T1000 (cell line): ENCODE measurements at regions not wholly inside any gene's neighbourhood (a gene's known extent, or its start where the extent isn't known, plus 50 kb on each side); places are given as distances from the start of the nearest gene placed in this dataset.
"Not testable (repeated sequence)": the region's sequence is repeated elsewhere in the genome, so short reads cannot be mapped to it uniquely, and the experiment has no call there.

Experiments
- DNase-seq: peaks from one replicate; lab custom pipeline; 2025; ENCODE audit warnings: mixed read lengths; lab: John Stamatoyannopoulos, UW

DNA sequence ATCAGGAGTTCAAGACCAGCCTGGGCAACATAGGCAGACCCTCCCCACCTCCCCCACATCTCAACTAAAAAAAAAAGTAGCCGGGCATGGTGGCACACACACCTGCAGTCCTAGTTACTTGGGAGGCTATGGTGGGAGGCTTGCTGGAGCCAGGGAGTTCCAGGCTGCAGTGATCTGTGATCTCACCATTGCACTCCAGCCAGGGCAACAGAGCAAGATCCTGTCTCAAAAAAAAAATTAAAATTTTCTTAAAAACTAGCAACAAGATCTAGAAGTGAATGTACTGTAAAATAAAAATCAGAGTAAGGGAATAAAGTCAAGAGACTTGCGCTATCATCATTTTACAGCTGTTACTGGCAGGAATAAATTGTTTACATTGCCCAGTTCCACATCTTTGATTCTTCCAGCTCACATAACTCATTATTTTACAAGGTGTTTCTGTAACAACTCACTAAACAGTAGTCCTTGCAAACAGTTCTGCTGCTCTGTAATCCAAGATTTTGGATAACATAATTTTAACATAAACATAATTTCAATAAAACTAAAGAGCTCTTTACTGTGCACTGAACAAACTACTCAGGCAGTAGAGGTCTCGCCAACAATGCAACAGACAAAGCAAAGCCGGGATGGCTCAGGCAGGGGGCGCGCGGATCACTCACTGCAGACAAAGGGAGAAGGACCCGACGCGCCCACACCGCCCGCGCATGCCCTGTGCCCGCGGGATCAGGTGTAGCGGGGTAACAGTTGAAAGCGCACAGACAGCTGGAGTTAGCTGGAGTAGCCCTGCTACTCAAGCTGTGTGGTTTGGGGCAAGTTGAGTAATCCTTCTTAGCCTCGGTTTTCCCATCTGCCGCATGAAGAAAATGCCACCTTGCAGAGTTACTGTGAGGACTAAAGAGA lies 73.3 kb upstream of the NFE2L3 start:
- no peak for DNase-seq

DNA sequence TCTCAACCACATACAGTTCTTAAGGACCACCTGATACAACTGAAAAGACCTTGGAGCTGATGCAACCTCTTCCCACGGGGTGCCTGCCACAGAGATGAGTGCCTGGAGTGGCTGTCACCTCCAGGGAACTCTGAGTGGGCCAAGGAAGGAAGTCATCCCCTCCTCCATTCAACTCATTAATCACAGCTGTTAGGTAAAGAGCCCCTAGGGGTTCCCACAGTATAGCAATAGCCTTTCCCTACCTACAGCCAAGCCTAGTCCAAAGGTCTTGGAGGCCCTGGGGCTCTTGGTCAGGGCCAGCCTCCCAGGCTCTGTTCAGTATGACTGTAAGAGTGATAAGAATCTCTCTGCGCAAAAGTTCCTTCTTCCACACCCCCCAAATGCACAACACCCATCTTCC lies 70.4 kb upstream of the NFE2L3 start:
- DNase-seq: no peak

- no peak for DNase-seq
These were observed 68.9 kb upstream of the NFE2L3 start for GRCh38 chr7:26083113-26083512.

DNA sequence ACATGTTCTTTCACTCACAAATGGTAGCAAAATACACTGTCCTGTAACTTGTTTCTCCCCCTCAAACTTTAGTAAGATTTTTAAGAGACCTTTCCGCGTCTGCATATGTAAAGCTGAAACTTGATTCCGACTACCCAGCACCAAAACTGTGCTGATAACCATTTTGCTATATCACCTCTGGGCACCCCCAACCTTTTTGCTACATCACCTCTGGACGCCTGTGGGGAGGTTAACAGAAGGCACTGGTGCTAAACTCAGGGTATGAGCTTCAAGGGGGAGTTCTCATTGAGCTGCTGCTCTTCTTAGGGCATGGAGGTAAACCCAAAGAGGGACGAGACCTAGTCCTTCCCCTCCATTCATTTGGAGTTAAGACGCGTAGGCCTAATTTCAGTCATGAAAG lies 67.6 kb upstream of the NFE2L3 start:
- no peak for DNase-seq

- no peak for DNase-seq
These were observed 66.2 kb upstream of the NFE2L3 start for GRCh38 chr7:26085771-26086170.

DNA sequence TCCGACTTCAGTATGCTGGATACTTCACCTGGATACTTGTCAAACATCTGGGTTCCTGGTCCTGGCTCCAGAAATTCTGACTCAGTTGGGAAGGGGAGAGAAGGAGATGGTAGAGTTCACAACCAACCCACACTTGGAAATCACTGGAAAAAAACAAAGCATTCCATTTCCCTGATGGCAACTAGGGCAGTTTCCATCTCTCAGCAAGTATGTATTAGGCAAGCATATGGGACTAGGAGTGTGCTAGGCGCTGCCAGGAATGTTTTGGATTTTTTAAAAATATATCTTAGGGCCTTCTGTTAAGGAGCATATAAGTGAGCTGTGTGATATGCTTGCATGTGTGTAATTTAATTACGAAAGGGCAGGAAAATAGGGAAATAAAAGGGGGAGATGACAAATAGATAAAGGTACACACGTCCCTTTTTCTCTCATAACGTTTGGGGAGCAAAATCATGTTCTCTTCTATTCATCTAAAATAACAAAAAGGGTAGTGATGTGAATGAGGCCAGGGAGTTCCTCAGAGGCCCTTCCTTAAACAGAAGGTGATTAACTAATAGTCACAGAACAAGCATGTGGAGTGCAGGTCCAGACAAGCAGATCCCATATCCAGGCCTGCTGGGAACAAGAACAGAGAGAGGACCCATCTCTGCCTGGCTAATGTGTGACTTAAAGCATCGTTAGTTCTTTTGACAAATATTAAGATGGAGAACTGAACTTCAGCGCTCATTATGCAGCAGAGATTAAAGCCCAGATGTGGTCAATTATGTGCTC lies 64.5 kb upstream of the NFE2L3 start:
- DNase-seq: no peak

GRCh38 chr7:26089469-26089868 lies 62.5 kb upstream of the NFE2L3 start:
- DNase-seq: not testable (repeated sequence)

- no peak for DNase-seq
These were observed 61.0 kb upstream of the NFE2L3 start for GRCh38 chr7:26090927-26091519.

- no peak for DNase-seq
These were observed 60.1 kb upstream of the NFE2L3 start for GRCh38 chr7:26091933-26092332.

GRCh38 chr7:26093023-26093422 lies 59.0 kb upstream of the NFE2L3 start:
- no peak for DNase-seq

DNA sequence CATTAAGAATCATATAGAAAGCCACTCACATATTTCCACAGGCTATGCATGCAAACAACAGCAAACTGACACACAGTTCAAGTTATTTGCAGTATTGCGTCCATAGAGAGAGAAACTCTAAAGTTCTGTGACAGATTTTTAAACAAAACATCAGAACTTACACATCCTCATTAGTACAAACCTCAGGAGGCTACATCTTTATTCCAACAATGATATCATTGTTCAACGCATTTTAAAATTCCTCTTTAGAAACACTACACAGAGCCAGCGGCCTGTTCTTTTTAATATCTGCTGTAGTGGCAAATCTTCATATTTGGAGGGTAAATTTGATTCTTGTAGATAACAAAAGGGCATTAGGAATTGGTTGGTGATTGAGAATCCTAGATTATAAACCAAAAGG lies 55.9 kb upstream of the NFE2L3 start:
- DNase-seq: no peak

GRCh38 chr7:26097837-26098668 lies 53.9 kb upstream of the NFE2L3 start:
- DNase-seq: no peak

DNA sequence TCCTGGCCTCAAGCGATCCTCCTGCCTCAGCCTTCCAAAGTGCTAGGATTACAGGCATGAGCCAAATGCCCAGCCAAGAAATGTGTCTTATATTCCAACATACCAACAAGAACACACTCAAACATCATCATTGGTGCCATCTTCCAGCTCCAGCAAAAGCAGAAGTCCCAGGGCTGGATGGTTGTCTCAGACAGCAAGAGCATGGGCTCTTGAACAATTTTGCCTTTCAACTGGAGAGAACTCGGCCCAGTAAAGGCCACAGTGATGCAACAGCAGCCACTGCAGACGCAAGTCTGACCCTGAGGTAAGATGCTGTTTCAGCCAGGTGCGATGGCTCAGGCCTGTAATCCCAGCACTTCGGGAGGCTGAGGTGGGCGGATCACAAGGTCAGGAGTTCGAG lies 52.8 kb upstream of the NFE2L3 start:
- no peak for DNase-seq

DNA sequence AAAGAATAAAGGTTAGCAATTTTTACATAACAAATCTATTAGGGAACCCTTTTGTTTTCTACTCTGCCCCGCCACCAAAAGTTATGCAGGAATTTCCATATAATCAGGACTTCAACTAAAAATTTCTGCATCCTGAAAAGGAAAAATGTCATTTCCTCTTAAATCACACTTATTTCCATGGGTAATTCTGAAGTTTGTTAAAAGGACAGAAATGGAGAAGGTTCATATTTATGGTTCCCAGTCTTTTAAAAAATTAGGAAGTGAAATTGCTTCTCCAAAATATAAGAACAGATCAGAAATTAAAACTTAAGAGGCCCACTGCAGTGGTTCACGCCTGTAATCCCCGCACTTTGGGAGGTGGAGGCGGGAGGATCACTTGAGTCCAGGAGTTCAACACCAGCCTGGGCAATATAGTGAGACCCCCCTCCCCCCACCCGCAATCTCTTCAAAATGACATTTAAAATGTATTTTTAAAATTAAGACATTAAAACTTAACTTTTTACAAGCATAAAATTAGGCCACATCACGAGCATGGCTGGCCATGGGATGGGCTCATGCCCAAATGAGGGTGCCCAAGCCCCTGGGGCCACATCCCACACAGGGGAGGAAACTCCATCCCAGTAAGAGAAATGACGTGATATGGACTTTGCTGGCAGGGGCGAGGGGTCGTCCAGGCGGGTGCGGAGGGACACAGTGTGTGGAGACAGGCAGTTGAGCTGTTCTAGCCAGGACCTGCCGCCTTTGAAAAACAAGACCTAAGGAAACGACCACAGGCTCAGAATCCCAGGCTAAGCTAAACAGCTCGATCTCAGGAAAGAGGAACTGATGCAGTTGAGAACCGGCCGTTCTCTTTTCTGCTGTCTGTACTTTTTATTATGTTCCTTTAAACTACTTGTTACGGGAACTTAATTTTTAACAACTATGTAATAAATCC lies 51.3 kb upstream of the NFE2L3 start:
- no peak for DNase-seq

DNA sequence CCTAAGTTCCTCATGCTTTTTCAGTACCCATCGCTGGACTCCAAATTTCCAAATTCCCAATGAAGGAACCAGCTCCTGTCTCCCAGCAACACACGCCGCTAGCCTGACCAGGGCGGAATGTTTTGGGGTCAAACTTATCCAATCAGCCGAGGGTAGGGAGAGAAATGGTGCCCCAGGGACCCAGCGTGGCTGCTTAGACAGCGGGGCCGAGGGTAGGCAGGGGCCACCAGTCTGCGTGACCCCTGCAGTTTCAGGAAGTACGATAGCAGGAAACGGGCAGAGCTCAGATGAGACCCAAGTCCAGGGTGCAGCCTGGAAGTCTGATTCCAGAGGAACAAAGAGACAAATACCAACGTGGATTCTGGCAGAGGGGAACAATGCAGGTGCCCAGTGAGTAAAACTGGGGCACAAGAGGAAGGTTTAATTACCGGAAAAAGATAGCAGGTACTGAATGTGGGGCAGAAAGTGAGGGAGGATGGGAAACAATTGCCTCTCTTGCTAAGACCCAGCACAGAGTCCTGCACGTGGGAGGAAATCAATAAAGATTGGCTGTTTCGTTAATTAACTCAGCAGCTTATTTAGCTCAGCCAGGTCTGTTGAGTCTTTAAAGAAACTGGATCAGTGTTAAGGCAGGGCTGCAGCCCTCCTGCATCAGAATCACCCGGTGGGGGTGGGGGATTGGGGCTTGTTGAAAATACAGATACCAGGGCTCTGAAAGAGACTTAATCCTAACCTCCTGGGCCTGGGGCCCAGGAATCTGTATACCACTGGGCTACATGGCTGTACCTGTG lies 50.4 kb upstream of the NFE2L3 start:
- no peak for DNase-seq

DNA sequence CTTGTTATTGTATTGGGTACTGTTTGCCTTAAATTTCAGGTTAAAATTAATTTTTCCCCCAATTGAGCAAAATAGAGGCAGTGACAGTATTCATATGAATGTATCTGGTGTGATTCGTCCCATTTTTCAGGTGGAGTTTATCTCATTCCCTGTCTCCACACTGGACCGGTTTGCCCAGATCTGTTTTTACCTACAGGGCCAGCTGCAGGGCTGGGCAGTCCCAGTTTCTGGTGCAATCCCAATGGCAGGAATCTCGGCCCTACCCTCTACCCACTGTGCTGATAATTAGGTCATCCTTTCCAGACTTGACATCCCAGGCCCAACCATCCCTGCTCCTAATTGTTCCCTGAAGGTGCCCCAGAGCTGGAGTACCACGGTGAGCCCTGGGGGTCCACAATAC lies 49.8 kb upstream of the NFE2L3 start:
- DNase-seq: no peak
